GM18873 (cell line): ENCODE measurements at regions not wholly inside any gene's neighbourhood (a gene's known extent, or its start where the extent isn't known, plus 50 kb on each side); places are given as distances from the start of the nearest gene placed in this dataset.
"Not testable (repeated sequence)": the region's sequence is repeated elsewhere in the genome, so short reads cannot be mapped to it uniquely, and the experiment has no call there.

Source experiments
- ATAC-seq: cut with Tn5 transposase; IDR thresholded peaks from one replicate; pipeline ENCODE4 v1.9.1; 2021; ENCODE audit warnings: mild to moderate bottlenecking, moderate library complexity, moderate number of reproducible peaks; ENCODE audit not compliant: unreplicated experiment, low FRiP score

GRCh38 chr13:81194362-81194761, 853.4 kb upstream of the SPRY2 start:
- no peak for ATAC-seq

- ATAC-seq = no peak
Observed at GRCh38 chr13:81184556-81185265, 843.8 kb upstream of the SPRY2 start.

- ATAC-seq = no peak
Observed at GRCh38 chr13:81172603-81173002, 831.7 kb upstream of the SPRY2 start.

- peak; percentile 60 for ATAC-seq
Observed at GRCh38 chr13:81171065-81171647, 830.2 kb upstream of the SPRY2 start.

- ATAC-seq = not testable (repeated sequence)
Observed at GRCh38 chr13:81163823-81164222, 822.9 kb upstream of the SPRY2 start.

GRCh38 chr13:81153478-81153877, 812.6 kb upstream of the SPRY2 start:
- no peak for ATAC-seq

GRCh38 chr13:81148822-81149221, 807.9 kb upstream of the SPRY2 start:
- ATAC-seq = no peak

- not testable (repeated sequence) for ATAC-seq
Observed at GRCh38 chr13:81146576-81146975, 805.6 kb upstream of the SPRY2 start.

- no peak for ATAC-seq
Observed at GRCh38 chr13:81142306-81142999, 801.5 kb upstream of the SPRY2 start.

GRCh38 chr13:81140675-81141074, 799.7 kb upstream of the SPRY2 start:
- ATAC-seq = no peak

GRCh38 chr13:81139987-81140386, 799.1 kb upstream of the SPRY2 start:
- no peak for ATAC-seq

GRCh38 chr13:81138353-81138980, 797.5 kb upstream of the SPRY2 start:
- no peak for ATAC-seq

- ATAC-seq = no peak
Observed at GRCh38 chr13:81133066-81133465, 792.1 kb upstream of the SPRY2 start.

- ATAC-seq = no peak
Observed at GRCh38 chr13:81117416-81117815, 776.5 kb upstream of the SPRY2 start.

GRCh38 chr13:81116461-81117282, 775.7 kb upstream of the SPRY2 start:
- no peak for ATAC-seq

GRCh38 chr13:81109026-81109425, 768.1 kb upstream of the SPRY2 start:
- no peak for ATAC-seq

GRCh38 chr13:81106348-81106747, 765.4 kb upstream of the SPRY2 start:
- no peak for ATAC-seq

- ATAC-seq = no peak
Observed at GRCh38 chr13:81104035-81104715, 763.2 kb upstream of the SPRY2 start.

GRCh38 chr13:81102066-81102465, 761.1 kb upstream of the SPRY2 start:
- ATAC-seq = not testable (repeated sequence)
